ENCODE measurements at regions not wholly inside any gene's neighbourhood (a gene's known extent, or its start where the extent isn't known, plus 50 kb on each side); places are given as distances from the start of the nearest gene placed in this dataset.

GRCh38 chr2:172153156-172153555 lies 50.5 kb upstream of the DLX2 start:
- DNase-seq: no peak

- DNase-seq: no peak
Measured at GRCh38 chr2:172153757-172154156, 51.1 kb upstream of the DLX2 start.

GRCh38 chr2:172155752-172156151 lies 53.1 kb upstream of the DLX2 start:
- no peak for DNase-seq

GRCh38 chr2:172160839-172161238 lies 58.1 kb upstream of the DLX2 start:
- no peak for DNase-seq

- no peak for DNase-seq
Measured at GRCh38 chr2:172162225-172162733, 59.6 kb upstream of the DLX2 start.

- DNase-seq: no peak
Measured at GRCh38 chr2:172162739-172163336, 60.1 kb upstream of the DLX2 start.

GRCh38 chr2:172168917-172169346 lies 66.2 kb upstream of the DLX2 start:
- DNase-seq: no peak

- DNase-seq: no peak
Measured at GRCh38 chr2:172169611-172170010, 66.9 kb upstream of the DLX2 start.

GRCh38 chr2:172172513-172173173 lies 69.9 kb upstream of the DLX2 start:
- DNase-seq: no peak

- DNase-seq: no peak
Measured at GRCh38 chr2:172173174-172173706, 70.5 kb upstream of the DLX2 start.

GRCh38 chr2:172177581-172177980 lies 74.9 kb upstream of the DLX2 start:
- no peak for DNase-seq

GRCh38 chr2:172177996-172178395 lies 75.3 kb upstream of the DLX2 start:
- no peak for DNase-seq

- no peak for DNase-seq
Measured at GRCh38 chr2:172179045-172179701, 76.5 kb upstream of the DLX2 start.

- no peak for DNase-seq
Measured at GRCh38 chr2:172181840-172182239, 79.1 kb upstream of the DLX2 start.

- DNase-seq: no peak
Measured at GRCh38 chr2:172182624-172183023, 79.9 kb upstream of the DLX2 start.

GRCh38 chr2:172193331-172194089 lies 90.8 kb upstream of the DLX2 start:
- no peak for DNase-seq

- no peak for DNase-seq
Measured at GRCh38 chr2:172195836-172196376, 93.2 kb upstream of the DLX2 start.

- no peak for DNase-seq
Measured at GRCh38 chr2:172196768-172197431, 94.2 kb upstream of the DLX2 start.

GRCh38 chr2:172198361-172198760 lies 95.7 kb upstream of the DLX2 start:
- no peak for DNase-seq

GRCh38 chr2:172198908-172199307 lies 96.2 kb upstream of the DLX2 start:
- DNase-seq: no peak

- DNase-seq: no peak
Measured at GRCh38 chr2:172200495-172201085, 97.9 kb upstream of the DLX2 start.

GRCh38 chr2:172204309-172204708 lies 101.6 kb upstream of the DLX2 start:
- no peak for DNase-seq
